Hematopoietic multipotent progenitor cell treated with erythropoietin and hydrocortisone succinate and interleukin-3 and kit ligand, for 17 days (in vitro differentiated cells): ENCODE measurements at regions not wholly inside any gene's neighbourhood (a gene's known extent, or its start where the extent isn't known, plus 50 kb on each side); places are given as distances from the start of the nearest gene placed in this dataset.

Experiments
- DNase-seq: peaks from one replicate; pipeline ENCODE4 v3.0.0-alpha.2; 2015; ENCODE audit warnings: low spot score

DNA sequence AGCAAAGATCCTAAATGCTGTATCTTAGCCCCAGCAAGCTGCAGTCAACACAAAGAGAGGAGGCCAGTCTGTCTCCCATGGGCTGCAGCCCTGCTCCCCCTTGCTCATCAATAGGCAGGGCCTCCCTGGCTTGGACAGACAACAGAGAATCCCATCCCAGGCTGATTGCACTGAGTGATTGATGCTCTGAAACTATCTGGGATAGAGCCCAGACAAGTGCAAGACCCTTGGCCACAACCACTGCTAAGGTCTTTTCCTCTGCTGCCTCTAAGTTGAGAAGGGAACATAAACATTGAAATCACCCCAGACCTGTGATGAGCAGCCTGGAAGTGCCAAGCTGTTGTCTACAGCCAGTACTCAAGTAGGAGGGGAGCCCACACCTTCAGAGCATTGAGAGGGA is 661.0 kb upstream of the CDH18 start:
- no peak for DNase-seq

- no peak for DNase-seq
Observed at GRCh38 chr5:20636686-20637085, 648.7 kb upstream of the CDH18 start.

DNA sequence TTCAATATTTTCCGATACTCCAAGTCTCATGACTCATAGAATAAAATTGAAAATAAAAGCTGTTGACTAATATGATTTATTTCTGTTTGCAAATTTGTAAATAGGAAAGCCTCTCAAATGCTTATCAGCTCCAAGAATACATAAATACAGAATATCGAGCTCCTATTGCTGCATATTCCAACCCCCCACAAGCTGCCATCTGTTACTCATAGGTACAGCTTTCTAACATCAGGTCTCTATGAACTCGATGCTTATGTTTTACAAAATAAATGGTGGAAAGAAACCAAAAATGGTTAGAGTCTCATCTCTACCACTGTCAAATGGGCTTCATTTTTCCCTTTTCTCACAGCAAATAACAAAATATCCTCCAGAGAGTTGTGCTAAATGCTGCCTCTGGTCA is 631.6 kb upstream of the CDH18 start:
- DNase-seq: no peak

GRCh38 chr5:20618340-20618739 is 630.3 kb upstream of the CDH18 start:
- DNase-seq: no peak

DNA sequence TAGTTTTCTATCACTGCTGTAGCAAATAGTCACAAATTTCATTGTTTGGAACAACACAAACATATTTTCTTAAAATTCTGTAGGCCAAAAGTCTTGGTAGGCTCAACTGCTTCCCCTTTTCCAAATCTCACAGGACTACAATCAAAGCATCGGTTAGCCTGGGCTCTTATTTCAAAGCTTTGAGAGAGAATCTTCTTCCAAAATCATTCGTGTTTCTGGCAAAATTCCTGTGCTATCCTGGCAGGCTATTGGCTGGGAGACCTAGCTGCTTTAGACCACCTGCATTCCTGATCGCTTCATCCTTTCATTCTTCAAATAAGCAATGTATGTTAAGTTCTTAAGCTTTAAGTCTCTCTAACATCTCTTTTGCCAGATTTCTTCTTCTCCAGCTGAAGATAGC is 629.8 kb upstream of the CDH18 start:
- DNase-seq: no peak

DNA sequence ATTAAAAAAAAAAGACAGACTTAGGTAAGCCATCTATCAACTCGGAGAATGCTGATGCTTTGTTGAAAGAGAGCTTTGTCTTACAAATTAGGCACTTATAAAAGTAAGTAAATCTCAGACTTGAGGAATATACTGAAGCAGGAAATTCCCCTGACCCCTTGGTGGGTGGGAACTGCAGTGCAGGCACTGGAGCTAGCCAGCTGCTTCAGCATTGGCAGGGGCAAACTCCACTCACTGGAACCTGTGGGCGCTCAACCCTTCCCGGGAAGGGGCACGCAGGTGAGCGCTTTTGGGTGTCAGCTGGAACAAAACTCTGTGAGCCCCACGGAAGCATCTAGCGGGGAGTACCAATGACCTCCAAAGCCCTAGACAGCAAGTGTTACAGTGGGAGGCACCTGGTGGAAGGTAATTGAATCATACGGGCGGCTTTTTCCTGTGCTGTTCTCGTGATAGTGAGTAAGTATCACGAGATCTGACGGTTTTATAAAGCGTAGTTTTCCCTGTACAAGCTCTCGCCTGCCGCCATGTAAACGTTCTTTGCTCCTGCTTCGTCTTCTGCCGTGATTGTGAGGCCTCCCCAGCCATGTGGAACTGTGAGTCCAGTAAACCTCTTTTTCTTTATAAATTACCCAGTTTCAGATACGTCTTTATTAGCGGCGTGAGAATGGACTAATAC is 628.0 kb upstream of the CDH18 start:
- DNase-seq: no peak

GRCh38 chr5:20611620-20612019 is 623.6 kb upstream of the CDH18 start:
- no peak for DNase-seq

DNA sequence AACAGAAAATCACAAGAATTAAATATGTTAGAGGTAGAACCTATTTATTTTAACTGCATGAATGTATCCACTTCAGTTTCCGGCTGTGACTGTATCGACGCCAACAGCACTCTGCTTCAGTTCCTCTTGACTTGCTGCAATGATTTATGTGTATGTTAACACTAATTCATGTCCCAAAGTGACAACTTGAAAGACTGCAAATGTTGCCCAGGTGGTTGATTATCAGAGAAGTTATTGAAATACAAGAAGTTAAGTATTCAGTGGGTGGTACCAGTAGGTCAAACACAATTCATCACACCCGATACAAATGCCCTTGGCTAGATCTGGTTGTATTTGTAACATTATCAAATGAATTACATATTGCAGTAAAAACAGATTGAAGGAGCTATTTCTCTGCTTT is 622.7 kb upstream of the CDH18 start:
- no peak for DNase-seq

- DNase-seq: no peak
Observed at GRCh38 chr5:20609126-20609525, 621.1 kb upstream of the CDH18 start.

- no peak for DNase-seq
Observed at GRCh38 chr5:20608567-20608966, 620.6 kb upstream of the CDH18 start.

DNA sequence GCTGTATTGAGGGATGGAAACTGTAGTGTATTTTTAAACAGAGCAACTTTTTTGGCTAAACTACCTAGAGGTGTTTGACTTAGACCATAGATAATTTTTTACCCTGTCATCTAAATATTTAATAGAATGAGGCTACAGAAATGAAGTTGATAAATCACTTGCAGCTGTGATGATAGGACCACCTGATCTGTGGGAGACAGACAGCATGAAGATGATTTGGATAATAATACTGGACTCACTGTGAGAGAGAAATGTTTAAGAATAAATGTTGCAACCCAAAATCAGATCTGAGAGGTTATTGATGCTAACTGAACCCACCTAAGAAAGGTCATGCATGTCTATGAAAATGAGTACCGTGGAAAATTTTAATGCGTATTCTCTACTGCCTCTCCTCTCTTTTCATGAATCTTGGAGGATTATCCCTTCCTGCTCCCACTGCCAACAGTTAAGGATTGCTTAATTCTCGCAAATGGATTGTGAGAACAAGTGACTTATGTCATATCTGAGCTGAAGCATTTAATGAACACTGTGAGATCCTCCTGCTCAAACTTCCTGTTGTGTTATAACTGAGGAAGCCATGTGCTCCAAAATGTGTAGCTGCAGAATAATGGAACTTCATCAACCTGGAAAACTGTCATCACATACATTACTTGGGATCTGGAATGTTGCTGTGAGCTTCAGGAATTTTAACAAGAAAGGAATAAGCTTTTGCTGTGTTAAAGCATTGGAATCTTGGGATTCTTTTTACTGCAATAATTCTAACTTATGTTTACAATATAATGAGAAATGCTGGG is 617.9 kb upstream of the CDH18 start:
- DNase-seq: no peak

- DNase-seq: no peak
Observed at GRCh38 chr5:20604992-20605391, 617.0 kb upstream of the CDH18 start.

GRCh38 chr5:20601678-20602100 is 613.7 kb upstream of the CDH18 start:
- no peak for DNase-seq

DNA sequence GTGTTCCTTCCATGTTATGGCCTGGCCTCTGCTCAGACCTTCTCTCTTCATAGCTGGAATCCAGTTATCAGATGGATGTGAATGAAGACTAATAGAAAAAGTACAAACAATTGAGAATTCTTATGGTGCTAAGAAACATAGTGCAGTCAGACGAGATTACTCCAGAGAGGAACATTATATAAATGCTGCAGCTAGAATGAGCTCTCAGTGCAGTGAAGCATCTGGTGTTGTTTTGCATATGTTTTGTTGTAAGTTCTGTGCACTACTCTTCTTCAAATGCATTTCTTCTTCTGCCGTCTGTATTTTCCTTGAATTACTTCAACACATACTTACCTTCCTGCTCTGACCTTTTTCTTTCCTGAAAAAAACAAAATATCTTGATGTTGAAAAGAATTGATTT is 602.4 kb upstream of the CDH18 start:
- no peak for DNase-seq

- no peak for DNase-seq
Observed at GRCh38 chr5:20575571-20575970, 587.6 kb upstream of the CDH18 start.

DNA sequence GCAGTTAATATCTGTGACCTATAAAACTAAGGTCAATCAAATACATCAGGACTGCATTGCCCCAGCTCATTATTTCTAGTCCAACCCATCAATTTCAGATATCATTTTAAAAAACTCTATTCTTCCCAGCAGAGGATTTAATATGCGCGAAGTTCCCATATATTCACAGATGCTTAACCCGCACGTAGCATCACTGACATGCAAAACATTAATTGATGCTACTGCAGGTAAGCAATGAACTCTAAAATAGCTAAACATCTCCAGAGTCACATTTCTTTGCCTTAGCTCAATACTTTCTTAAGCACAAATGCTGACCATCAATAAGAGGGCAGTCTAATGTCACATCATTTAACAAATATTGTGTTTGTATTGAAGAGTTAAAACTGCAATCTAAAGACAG is 586.6 kb upstream of the CDH18 start:
- DNase-seq: no peak

DNA sequence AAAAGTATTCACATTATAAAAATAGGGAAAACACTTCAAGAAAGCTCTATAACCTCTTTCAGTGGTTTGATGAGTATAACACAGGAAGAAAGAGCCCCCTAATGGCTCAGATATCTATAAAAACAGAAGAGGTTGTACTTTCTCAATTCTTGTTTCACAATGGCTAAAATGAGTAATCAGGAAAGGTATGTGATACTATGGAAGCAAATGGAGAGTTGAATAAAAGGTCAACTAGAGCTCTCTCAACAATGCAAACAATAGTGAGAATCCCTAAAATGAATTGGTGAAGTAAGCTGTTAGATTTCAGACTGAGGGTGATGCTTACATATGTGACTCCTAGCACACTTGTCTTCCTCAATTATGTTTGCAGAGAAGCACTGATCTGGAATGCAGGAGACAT is 584.6 kb upstream of the CDH18 start:
- DNase-seq: no peak

DNA sequence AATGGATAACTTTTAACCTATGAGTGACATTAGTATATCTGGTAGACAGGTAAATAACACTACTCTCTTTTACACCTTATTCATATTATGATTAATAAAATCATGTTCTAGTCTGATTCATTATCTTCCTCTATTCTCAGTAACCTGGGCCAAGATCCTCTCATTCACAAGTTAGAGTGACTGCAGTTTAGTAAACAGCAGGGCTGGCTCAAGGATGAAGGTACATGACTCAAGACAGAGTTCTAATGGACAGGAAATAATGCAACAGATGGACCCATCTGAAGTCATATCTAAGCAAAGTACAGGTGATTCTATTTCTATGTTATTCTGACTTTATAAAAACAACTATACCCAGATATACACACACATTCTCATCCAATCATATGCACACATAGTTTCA is 582.5 kb upstream of the CDH18 start:
- no peak for DNase-seq

DNA sequence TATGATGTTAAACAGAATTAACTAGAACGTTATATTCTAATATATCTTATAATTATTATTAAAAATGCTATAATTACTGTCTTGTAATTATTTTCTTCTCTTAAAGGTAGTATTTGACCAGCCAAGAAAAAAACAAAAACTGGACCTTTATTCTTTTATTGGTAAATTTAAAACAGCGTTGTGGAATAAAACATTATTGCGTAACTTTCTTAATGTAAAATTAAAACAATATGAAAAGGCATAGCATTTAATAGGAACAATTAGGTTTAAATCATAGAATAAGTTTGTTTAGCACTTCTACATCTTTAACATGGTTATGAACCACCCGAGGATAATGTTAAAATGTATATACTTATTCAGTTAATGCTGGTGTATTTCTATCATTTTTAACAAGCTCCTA is 574.5 kb upstream of the CDH18 start:
- DNase-seq: no peak

DNA sequence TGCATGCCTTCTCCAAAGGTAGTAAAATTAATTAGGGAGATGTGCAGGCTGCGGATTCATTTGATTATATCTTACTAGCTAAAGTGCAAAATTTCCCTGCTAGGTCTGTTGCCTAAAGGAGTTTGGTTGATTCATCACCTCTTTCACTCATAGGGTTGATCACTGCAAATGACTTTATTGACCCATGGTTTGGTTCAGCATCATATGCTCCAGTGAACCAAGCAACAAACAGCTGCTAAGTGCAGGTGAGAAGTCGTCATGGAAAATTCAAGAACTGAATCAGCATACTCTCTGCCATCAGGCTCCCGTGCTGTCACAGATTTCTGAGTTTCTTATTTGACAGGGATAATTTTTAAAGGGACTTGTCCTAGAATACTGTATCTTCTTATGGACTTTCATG is 571.8 kb upstream of the CDH18 start:
- no peak for DNase-seq

DNA sequence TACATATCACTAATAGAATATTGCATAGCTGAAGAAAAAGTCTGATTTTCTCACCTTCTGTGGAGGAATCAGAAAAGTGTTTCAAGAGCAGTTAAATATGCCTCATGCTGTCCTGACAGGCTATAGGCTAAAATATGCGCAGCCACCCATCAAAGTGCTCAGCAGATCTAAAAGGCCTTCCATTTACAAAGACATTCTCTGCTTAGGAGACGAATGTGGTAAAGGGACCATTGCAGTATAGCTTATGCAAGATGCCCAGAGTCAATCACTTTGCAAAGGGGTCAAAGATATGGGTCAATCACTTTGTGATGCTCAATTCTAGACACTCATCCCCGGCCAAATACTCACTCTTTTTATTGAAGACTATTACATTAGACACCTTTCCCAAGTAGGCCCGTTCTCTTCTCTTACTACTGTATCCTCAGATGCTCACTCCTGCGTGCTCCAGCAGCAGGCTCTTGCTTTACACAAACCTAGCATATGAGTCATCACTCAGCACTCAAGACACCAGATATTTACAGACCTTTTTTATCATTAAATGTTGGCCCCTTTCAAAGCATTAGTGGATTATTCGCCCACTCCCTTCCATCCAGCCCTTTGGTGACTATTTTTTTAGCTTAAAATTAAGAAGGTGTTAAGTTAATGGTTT is 568.2 kb upstream of the CDH18 start:
- DNase-seq: no peak

GRCh38 chr5:20555034-20555433 is 567.0 kb upstream of the CDH18 start:
- DNase-seq: no peak

GRCh38 chr5:20554001-20554400 is 566.0 kb upstream of the CDH18 start:
- DNase-seq: no peak
